BLaER1 treated with 17β-estradiol and CSF1 and Interleukin-3, amounts not matched to agents 10 nM and 100 nM (cell line): ENCODE measurements at regions not wholly inside any gene's neighbourhood (a gene's known extent, or its start where the extent isn't known, plus 50 kb on each side); places are given as distances from the start of the nearest gene placed in this dataset.
"Not testable (repeated sequence)": the region's sequence is repeated elsewhere in the genome, so short reads cannot be mapped to it uniquely, and the experiment has no call there.

Experiments used
- H3K27ac ChIP-seq, 11 experiments: shearing (Covaris generic); formaldehyde crosslinking; 2 replicates each; pipeline ENCODE4 v1.8.1; 2022
- H3K27me3 ChIP-seq, 11 experiments: shearing (Covaris generic); formaldehyde crosslinking; 2 replicates each; pipeline ENCODE4 v1.8.1; 2022
- H3K36me3 ChIP-seq, 11 experiments: shearing (Covaris generic); formaldehyde crosslinking; 2 replicates each; pipeline ENCODE4 v1.8.1; 2022
- H3K4me1 ChIP-seq, 10 experiments: shearing (Covaris generic); formaldehyde crosslinking; 2 replicates each; pipeline ENCODE4 v1.8.1; 2022
- H3K4me2 ChIP-seq, 11 experiments: shearing (Covaris generic); formaldehyde crosslinking; 2 replicates each; pipeline ENCODE4 v1.8.1; 2022
- H3K4me3 ChIP-seq, 10 experiments: shearing (Covaris generic); formaldehyde crosslinking; 2 replicates each; pipeline ENCODE4 v1.8.1; 2022
- H3K9ac ChIP-seq, 11 experiments: shearing (Covaris generic); formaldehyde crosslinking; 2 replicates each; pipeline ENCODE4 v1.8.1; 2022
- H3K9me3 ChIP-seq, 11 experiments: shearing (Covaris generic); formaldehyde crosslinking; replicated peaks in 1 of 11; 2 replicates each; pipeline ENCODE4 v1.8.1; 2022
- H4K20me1 ChIP-seq, 11 experiments: shearing (Covaris generic); formaldehyde crosslinking; 2 replicates each; pipeline ENCODE4 v1.8.1; 2022
- Cebpa-rat ChIP-seq, 11 experiments: shearing (Covaris generic); IDR thresholded peaks; 2 replicates each; pipeline ENCODE4 v1.8.1; 2022

DNA sequence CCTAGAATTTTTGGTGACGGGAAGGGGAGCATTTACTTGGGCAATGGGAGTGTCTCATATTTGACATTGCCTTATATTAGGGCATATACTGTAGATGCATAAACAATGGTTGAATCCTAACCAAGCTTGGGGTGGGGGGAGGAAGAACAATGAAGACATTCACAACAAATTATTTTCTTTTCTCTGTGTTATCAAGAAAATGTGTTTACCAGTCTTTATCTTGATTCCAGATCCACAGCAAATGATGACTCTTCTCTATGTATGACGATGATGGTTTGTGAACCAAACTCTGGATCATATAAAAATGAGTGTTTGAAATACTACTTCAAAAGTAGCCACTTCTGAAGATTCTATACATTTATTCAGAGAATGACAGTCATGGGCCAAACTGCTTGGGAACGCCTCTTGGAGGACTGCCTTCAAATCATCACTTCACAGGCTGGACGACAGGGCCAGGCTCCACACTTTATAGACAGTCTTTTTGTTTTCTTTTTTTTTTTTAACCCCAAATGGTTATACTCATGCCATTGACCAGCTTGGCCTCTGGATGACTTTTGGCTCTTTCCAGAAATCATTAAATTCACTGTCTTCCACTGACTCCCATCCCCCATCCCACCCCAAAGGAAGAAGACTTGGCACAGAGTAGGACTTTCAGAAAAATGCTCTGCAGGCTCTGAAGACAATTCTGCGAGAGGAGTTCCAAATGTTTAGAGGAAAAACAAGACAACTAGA is 123.8 kb upstream of the LIFR start:
- Histone ChIP-seq H3K9me3 (peaks cover 0 to 6% (median 2%) of the 10 kb centered on the region in 11 experiments; a peak in 5 of 22 replicates), H3K36me3 (no peaks in the 10 kb centered on the region), H3K4me3 (no peak overlapping the region), H4K20me1 (no peaks in the 10 kb centered on the region), H3K4me2 (no peak overlapping the region), H3K4me1 (no peaks in the 10 kb centered on the region), H3K27me3 (no peaks in the 10 kb centered on the region), H3K27ac (no peak overlapping the region), H3K9ac (no peak overlapping the region)
- no peak for TF ChIP-seq Cebpa-rat (IDR thresholded peaks at IDR 0.05)

DNA sequence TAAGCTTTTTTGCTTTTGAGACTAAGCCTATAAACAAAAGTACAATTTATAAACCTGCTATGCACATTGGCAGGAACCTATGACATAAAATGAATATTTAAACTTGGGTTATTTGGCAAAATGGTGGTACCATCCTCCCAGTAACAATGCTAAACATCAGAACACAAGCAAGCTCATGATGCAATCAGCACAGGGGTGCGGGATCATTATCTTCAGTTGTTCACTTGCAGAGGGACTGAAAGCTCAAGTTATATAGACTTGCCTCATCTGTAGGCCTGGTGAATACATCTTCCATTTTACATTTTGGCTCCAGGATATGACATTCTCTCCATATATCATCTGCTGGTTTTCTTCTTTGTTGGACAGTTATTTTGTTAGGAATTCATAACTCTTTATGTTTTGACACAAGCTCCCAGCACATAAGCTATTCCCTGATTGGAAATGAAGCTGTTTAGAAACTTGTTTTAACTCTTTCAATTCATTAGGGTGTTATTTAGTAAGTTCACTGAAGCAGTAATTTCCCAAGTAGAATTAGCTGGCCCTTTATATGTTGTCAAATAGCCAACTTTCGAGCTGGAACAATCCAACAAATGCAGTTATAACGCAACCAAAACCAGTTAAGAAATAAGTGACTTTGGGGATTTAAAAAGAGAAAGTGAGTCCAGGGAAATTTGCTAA is 124.7 kb upstream of the LIFR start:
- Histone ChIP-seq H3K27me3 (no peaks in the 10 kb centered on the region), H3K36me3 (no peaks in the 10 kb centered on the region), H3K9ac (no peak overlapping the region), H3K27ac (no peak overlapping the region), H3K9me3 (no peaks in the 10 kb centered on the region; a peak in 1 of 22 replicates), H3K4me3 (no peak overlapping the region), H4K20me1 (no peaks in the 10 kb centered on the region), H3K4me1 (no peaks in the 10 kb centered on the region), H3K4me2 (no peak overlapping the region)
- TF ChIP-seq Cebpa-rat (IDR thresholded peaks at IDR 0.05), result no peak

DNA sequence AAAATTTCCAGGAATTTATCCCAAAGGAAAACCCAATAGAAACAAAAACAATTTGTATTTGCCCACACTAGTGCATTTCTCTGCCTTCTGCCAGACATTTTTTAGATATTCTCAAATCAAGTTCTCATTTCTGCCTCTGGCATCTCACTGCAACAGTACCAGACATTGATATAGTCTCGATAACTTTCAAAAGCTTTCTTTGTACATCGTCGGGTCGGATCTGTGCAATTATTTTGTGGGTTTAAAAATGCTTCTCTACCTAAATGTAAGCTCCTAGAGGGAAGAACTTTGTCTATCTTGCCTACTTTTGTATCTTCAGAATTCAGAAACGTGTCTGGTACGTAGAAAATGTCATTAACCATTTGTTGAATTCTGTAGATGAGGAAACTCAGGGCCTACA is 125.5 kb upstream of the LIFR start:
- Histone ChIP-seq H3K27ac (no peak overlapping the region), H4K20me1 (no peaks in the 10 kb centered on the region), H3K4me3 (no peak overlapping the region), H3K36me3 (no peaks in the 10 kb centered on the region), H3K9me3 (no peaks in the 10 kb centered on the region), H3K4me2 (no peak overlapping the region), H3K27me3 (no peaks in the 10 kb centered on the region), H3K9ac (no peak overlapping the region), H3K4me1 (no peaks in the 10 kb centered on the region)
- TF ChIP-seq Cebpa-rat (IDR thresholded peaks at IDR 0.05), result no peak

DNA sequence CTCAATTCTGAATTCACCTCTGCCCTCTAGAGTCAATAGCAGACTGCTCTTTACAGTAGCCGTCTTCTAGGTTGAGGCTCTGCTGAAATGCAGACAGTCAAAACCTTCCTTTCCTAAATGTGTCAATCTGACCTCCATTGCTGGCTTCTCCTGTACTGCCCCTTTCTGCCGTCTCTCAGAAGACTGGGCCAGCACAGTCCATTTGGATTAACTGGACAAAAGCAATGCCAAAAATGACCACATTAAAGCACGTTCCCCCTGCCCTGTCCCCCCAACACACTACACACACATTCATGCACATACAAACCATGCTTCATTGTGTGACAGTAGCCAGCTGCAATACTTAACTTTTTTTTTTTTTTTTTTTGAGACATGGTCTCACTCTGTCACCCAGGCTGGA is 130.2 kb upstream of the LIFR start:
- TF ChIP-seq Cebpa-rat (IDR thresholded peaks at IDR 0.05), result no peak
- no peak overlapping the region for H3K4me3 ChIP-seq
- no peaks in the 10 kb centered on the region for H3K27me3 ChIP-seq
- no peak overlapping the region for H3K9ac ChIP-seq
- H3K36me3 ChIP-seq, result no peaks in the 10 kb centered on the region
- no peaks in the 10 kb centered on the region for H3K4me1 ChIP-seq
- peaks cover 0 to 15% (median 6%) of the 10 kb centered on the region in 11 experiments; a peak in 6 of 22 replicates for H3K9me3 ChIP-seq
- no peak overlapping the region for H3K27ac ChIP-seq
- H4K20me1 ChIP-seq, result no peaks in the 10 kb centered on the region
- H3K4me2 ChIP-seq, result no peak overlapping the region

DNA sequence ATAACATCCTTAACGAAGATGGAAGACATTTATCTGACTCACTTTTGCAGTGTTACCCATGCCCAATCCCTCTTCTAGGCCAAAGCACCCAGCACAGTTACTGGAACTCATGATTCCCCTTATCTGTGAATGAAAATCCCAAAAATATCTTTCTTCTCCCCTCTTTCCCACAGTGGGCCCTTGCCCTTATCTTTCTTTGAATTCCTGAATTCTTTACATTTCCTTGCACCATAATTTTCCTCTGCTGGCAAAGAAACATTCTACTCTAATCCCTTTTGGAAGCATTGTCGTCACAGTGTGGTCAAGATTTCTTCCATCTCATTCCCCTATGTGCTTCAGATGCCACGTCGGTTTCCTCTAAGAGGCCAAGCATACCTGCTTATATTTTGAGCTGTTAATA is 135.9 kb upstream of the LIFR start:
- no peak overlapping the region for H3K4me2 ChIP-seq
- no peaks in the 10 kb centered on the region for H3K4me1 ChIP-seq
- no peak overlapping the region for H3K4me3 ChIP-seq
- H3K9me3 ChIP-seq, result peaks cover 0 to 15% (median 6%) of the 10 kb centered on the region in 11 experiments; a peak in 6 of 22 replicates
- no peak for TF ChIP-seq Cebpa-rat (IDR thresholded peaks at IDR 0.05)
- no peaks in the 10 kb centered on the region for H3K27me3 ChIP-seq
- H4K20me1 ChIP-seq, result no peaks in the 10 kb centered on the region
- H3K36me3 ChIP-seq, result no peaks in the 10 kb centered on the region
- no peak overlapping the region for H3K9ac ChIP-seq
- no peak overlapping the region for H3K27ac ChIP-seq

DNA sequence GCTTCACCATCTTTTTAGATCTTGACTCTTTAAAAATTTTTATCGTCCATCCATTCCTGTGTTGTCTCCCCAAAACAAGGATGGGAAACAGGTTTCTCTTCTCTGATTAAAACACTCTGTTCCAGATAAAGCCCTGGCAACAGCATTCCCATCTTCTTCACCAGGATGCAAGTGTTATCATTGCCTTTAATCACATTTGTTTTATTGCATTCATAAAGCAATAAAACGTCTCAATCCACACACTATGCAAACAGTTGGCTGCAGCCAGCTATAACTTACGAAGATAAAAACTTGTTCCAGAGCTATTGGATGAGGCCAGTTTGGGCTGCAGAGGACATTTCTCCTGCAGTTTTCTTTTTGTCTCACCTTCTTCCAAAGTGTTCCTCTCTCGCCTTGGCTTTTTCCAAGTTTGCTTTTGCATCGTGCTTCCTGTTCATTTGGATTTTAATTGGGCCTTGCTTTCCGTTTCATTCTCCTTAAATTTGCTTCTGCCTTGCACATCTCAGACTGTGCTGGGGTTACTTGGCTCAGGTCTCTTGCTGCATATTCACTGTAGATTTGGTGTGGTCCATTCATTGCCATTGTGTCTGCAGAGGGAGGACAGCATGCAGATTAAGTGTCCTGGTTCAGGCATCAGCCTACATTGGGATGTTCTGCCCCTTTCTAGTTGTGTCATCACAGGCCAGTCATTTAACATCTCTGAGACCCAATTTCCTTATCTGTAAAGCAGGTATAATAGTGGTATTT is 136.5 kb upstream of the LIFR start:
- Histone ChIP-seq H3K4me3 (no peak overlapping the region), H3K9me3 (peaks cover 0 to 15% (median 6%) of the 10 kb centered on the region in 11 experiments; a peak in 6 of 22 replicates), H3K27me3 (no peaks in the 10 kb centered on the region), H3K27ac (no peak overlapping the region), H3K9ac (no peak overlapping the region), H3K4me2 (no peak overlapping the region), H3K36me3 (no peaks in the 10 kb centered on the region), H3K4me1 (no peaks in the 10 kb centered on the region), H4K20me1 (no peaks in the 10 kb centered on the region)
- TF ChIP-seq Cebpa-rat (IDR thresholded peaks at IDR 0.05), result no peak

DNA sequence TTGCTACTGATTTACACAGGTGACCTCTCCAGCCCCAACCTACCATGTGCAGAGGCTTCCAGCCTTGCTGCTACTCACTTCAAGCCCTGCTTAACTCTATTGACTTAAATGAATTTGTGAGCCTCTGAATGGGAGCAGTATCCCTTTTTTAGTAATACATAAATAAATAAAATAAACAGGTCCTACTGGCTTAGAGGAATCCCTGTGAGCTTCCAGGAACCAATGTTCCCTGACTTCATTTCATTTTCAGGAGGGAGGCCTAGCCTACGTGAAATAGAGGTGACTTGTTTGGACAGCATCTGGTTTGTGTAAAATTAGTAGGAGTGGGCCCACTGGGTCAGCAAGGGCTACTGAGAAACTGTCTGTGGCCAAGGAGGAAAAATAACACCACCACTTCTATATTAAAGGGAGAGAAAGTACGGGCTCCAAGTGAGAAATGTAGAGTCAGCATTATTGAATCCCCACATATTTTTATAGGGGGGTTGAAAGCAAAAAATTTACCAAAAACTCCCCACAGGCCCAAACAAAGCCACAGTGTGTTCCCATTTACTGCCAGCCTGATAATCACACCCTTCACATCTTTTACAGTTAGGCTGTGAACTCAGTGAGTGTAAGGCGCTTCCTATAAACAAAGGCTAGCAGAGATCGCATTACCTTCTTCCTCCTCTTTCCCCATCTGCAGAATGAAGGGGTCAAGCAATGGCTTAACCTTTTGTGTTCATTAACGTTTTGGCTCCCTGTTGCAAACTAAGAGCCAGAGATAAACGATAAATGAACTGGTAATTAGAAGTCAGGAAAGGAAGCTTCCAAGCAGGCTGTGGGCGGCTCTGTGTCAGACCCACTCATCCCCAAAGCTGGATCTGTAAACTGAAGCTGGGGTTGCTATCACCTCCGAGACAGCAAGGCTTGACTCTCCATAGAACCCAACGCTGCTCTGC is 138.8 kb upstream of the LIFR start:
- Histone ChIP-seq H4K20me1 (no peaks in the 10 kb centered on the region), H3K27ac (no peak overlapping the region), H3K4me1 (no peaks in the 10 kb centered on the region), H3K9me3 (peaks cover 0 to 9% (median 0%) of the 10 kb centered on the region in 11 experiments; a peak in 3 of 22 replicates), H3K27me3 (no peaks in the 10 kb centered on the region), H3K9ac (no peak overlapping the region), H3K36me3 (no peaks in the 10 kb centered on the region), H3K4me3 (no peak overlapping the region), H3K4me2 (no peak overlapping the region)
- no peak for TF ChIP-seq Cebpa-rat (IDR thresholded peaks at IDR 0.05)

DNA sequence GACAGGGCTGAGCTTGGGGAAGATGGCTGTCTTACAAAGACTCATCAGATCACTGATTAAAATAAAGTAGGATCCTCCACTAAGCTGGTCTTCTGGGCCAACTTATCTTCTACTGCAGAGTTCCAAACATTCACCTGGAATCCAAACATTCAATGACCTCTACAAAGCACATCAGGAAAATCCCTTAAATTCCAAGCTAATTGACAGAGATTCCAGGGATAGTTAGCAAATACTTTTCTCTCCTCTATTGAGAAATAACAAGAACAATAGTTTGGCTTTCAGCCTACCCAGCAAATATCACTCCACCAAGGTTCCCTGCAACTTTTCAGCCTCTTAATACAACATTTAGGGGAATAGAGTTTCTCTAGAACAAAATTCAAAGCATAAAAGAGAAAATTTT is 140.6 kb upstream of the LIFR start:
- Histone ChIP-seq H3K36me3 (no peaks in the 10 kb centered on the region), H3K4me2 (no peak overlapping the region)
- TF ChIP-seq Cebpa-rat (IDR thresholded peaks at IDR 0.05), result no peak

DNA sequence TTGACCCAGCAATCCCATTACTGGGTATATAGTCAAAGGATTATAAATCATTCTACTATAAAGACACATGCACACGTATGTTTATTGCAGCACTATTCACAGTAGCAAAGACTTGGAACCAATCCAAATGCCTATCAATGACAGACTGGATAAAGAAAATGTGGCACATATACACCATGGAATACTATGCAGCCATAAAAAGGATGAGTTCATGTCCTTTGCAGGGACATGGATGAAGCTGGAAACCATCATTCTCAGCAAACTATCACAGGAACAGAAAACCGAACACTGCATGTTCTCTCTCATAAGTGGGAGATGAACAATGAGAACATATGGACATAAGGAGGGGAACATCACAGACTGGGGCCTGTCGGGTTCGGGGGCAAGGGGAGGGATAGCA is 140.3 kb upstream of the OSMR start:
- H3K4me1 ChIP-seq, H3K9me3 ChIP-seq, H4K20me1 ChIP-seq, H3K4me2 ChIP-seq, H3K36me3 ChIP-seq, H3K4me3 ChIP-seq, H3K9ac ChIP-seq, H3K27me3 ChIP-seq, H3K27ac ChIP-seq: not testable (repeated sequence)

More for the DNA sequence above, 140.6 kb upstream of the LIFR start:
- Histone ChIP-seq H4K20me1 (no peaks in the 10 kb centered on the region), H3K9ac (no peak overlapping the region), H3K4me3 (no peak overlapping the region), H3K4me1 (no peaks in the 10 kb centered on the region), H3K9me3 (peaks cover 0 to 10% (median 0%) of the 10 kb centered on the region in 11 experiments; a peak in 3 of 22 replicates), H3K27me3 (no peaks in the 10 kb centered on the region), H3K27ac (no peak overlapping the region)
